Hepatocyte (in vitro differentiated cells): ENCODE measurements at regions not wholly inside any gene's neighbourhood (a gene's known extent, or its start where the extent isn't known, plus 50 kb on each side); places are given as distances from the start of the nearest gene placed in this dataset.

Experiments used
- CTCF ChIP-seq: fragments of 200-600 bp; sonication (generic); IDR thresholded peaks from 2 replicates; pipeline ENCODE4 v1.5.1; 2016; ENCODE audit warnings: antibody characterized with exemption, mild to moderate bottlenecking; ENCODE audit not compliant: poor library complexity
- EZH2 ChIP-seq: fragments of 200-600 bp; sonication (generic); IDR thresholded peaks from 2 replicates; pipeline ENCODE4 v1.6.1; 2016; ENCODE audit warnings: antibody characterized with exemption, mild to moderate bottlenecking, borderline replicate concordance
- EZH2phosphoT487 ChIP-seq: fragments of 200-600 bp; sonication (generic); IDR thresholded peaks from one replicate; pipeline ENCODE4 v1.6.1; 2018; ENCODE audit warnings: antibody characterized with exemption, mild to moderate bottlenecking, low read depth, moderate library complexity; ENCODE audit not compliant: unreplicated experiment, severe bottlenecking

GRCh38 chr2:126776692-126777619 is 121.0 kb downstream of the GYPC start:
- TF ChIP-seq CTCF (peak; percentile 93), EZH2 (no peak), EZH2phosphoT487 (no peak)
